ENCODE measurements at regions not wholly inside any gene's neighbourhood (a gene's known extent, or its start where the extent isn't known, plus 50 kb on each side); places are given as distances from the start of the nearest gene placed in this dataset.
"Not testable (repeated sequence)": the region's sequence is repeated elsewhere in the genome, so short reads cannot be mapped to it uniquely, and the experiment has no call there.

GRCh38 chr17:30712859-30713258 is 111.6 kb downstream of the CRLF3 start:
- not testable (repeated sequence) for DNase-seq

DNA sequence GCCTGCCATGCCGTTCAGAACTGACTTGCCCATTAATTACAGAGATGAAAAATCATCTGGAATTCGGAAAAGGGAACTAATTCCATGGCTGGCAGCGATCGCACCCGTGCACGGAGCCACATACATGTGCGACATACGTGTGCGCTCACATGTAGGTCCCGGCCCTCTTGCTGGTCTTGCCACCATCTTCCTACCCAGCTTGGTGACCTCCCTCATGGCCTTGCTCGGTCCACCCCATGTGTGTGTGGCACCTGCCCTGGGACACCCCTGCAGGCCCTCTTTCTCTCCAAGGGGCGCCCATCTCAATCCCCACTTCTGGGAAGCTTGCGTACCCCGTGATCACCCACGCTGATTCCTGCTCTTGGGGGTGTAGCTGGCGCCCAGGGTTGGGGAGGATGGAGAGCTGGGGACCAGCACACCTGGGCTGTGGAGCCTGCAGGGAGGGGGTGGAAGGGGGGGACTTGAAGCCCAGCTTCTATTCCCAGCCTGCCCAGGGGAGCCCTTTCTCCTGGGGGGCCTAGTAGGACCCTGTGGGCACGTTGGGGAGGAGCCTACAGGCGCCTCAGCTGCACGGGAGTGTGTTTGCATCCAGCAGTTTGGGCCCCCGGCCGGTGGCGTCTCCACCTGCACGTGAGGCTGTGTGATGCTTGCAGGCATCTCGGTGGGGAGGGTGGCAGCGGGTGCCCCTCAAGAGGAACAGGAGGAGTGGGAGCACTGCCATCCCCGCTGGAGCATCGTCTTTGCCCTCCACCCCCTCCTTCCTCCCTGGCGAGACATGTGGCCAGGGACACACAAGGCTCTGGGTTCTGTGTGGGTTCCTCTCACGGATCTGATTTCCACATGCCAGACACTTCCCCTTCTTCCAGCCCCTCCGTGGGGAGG is 112.6 kb downstream of the CRLF3 start:
- DNase-seq = not testable (repeated sequence)

DNA sequence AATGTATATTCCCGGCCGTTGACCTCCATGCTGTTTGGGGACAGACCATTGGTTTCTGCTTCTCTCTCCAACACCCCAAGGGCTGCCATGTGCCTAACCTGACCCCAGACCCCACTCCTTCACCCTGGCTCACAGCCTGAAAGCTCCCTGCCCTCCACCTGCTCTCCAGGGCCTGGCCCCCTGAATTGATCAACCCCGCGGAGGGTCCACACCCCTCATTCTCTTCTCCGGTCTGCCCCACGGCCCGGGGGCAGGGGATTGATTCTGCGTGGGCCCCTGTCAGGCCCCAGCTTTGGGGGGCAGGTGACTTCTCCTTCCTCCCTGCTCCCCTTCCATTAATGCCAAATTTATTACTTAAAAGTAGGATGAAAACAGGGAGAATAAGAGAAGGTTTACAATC is 113.3 kb downstream of the CRLF3 start:
- DNase-seq = not testable (repeated sequence)

GRCh38 chr17:30710276-30711088 is 114.0 kb downstream of the CRLF3 start:
- not testable (repeated sequence) for DNase-seq

DNA sequence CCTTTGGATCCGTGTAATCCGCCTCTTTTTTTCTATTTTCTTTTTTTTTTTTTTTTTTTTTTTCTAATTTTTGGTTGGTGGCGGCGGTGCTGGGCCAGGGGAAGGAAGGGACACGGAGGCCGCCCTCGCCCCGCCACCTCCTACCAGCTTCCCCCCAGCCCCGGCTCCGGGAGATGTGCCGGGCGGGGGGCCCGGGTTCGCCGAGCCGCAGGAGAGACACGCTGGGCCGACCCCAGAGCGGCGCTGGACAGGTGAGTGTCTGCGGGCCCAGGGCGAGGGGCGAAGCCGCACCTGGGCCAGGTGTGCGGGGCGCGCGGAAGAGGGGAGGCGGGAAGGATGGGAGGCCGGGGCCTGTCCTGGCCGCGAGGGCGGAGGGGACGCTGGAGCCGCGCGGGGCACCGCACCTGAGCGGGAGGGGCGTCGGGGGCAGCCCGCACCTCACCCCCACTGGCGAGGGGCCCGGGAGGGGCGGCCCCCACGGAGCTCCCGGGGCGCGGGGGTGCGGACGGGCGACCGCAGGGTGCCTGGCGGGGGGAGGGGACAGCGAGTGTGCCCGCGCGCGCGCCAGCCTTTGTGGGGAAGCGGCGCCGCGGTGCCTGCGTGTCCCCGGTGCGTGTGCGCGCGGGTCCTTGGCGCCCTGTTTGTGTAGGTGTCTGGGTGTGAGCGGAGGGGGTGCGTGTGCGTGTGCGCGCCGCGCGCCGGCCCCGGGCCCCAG is 114.8 kb downstream of the CRLF3 start:
- DNase-seq = not testable (repeated sequence)

GRCh38 chr17:30709096-30709495 is 115.4 kb downstream of the CRLF3 start:
- DNase-seq = not testable (repeated sequence)

DNA sequence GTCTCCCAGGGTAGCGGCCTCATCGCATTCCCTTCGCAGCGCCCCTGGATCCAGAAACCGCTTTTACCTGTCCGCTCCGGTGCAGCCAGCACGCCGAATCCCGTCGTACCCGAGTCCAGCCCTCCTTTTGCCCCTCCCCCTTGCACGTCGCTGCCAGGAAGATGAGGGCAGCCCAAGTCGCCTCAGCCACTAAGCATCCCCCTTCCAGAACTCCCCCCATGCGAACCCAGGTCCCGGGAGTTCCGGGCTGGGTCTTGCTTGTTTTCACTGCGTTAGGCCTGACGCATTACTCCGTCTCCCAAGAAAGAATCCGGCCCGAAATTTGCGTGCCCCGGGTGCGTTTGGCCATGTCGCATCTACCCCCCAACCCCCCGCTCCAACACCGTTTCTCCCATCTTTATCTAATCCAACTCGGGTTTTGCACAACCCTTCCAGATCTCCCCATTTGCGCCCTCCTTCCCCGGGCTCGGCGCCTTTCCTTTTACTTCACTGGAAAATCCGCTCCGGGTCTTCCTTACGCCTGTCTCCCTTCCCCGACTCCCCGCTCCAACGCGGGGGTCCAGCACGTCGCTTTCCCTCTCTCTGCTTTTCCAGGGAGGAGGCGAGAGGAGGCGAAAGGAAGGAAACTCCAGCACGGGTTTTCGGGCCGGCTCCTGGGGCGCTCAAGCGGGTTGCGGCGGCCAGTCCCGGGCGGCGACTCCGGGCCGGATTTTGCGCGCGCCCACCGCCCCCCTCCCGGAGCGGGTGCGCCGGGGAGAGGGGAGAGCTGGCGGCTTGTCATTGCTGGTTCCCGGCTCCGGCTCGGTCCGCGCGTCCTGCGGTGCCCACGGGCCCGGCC is 116.0 kb downstream of the CRLF3 start:
- DNase-seq = peak; percentile 16

DNA sequence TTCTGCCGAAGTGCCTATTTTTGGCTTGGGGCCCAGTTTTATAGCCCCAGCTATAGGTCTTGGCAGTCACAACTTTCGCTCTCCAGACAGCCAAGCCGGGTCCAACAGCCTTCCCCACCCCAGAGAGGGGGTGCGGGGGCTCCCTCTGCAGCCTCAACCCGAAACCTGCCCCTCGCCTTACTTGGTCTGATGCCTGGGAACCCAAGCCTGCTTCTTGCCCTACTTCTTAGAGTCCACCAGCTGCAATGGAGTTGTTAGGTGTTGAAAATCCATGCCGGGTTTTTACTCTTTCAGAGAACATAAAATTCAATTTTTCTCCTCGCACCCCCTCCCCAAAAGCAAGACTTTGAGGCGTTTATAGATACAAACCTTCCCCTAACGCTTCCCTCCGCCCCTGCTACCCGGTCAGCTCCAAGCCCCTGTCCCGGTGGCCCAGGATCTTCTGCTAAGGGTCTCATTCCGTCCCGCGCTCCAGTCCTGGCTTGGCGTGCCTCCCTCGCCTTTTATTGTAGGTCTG is 116.7 kb downstream of the CRLF3 start:
- not testable (repeated sequence) for DNase-seq

GRCh38 chr17:30706461-30707335 is 117.8 kb downstream of the CRLF3 start:
- not testable (repeated sequence) for DNase-seq

GRCh38 chr17:30706004-30706403 is 118.5 kb downstream of the CRLF3 start:
- DNase-seq = not testable (repeated sequence)

- no peak for DNase-seq
Observed at GRCh38 chr17:30701498-30701989, 122.9 kb downstream of the CRLF3 start.

DNA sequence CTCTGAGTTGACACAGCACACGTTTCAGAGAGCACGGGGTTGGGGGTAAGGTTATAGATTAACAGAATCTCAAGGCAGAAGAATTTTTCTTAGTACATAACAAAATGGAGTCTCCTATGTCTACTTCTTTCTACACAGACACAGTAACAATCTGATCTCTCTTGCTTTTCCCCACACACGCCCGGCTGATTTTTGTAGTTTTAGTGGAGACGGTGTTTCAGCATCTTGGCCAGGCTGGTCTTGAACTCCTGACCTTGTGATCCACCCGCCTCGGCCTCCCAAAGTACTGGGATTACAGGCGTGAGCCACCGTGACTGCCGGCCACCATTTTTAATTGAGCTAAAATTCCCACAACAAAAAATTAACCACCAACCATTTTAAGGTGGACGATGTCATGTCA is 123.7 kb downstream of the CRLF3 start:
- not testable (repeated sequence) for DNase-seq

DNA sequence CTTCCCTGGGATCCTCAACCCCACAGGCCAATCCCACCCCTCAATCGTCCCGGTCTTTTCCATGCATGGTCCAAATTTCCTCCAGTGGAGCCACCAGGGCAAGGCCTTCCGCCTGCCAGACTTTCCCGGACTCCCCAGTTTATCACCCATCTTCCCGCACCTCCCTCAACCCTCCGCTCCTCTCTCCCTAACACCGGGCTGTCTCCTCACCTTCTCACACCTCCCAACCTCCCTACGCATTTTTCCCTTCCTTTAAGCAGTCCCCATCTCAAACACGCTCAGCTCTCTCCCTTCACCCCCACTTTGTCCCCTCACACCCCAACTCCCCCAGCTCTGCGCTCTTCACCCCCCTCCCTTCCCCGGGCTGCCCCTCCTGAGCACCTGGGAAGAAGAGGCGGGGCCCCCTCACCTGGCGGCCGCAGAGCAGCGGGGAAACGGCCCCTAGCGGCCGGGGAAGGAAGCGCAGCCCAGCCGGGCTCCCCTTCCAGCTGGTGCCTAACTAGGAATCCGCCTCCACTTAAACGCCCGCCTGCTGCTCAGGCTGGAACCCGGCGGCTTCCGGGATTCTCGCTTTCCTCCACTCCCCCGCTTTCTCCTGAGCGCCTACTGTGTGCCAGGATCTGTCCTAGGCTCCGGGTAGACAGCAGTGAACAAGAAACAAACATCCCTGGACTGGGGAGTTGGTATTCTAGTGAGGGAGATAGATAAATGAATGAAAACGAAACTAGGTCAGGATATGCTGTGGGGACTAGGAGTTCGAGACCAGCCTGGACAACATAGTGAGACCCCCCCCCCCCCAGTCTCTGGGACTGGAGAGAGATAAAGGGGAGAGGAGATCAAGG is 126.7 kb downstream of the CRLF3 start:
- DNase-seq = peak; percentile 15

DNA sequence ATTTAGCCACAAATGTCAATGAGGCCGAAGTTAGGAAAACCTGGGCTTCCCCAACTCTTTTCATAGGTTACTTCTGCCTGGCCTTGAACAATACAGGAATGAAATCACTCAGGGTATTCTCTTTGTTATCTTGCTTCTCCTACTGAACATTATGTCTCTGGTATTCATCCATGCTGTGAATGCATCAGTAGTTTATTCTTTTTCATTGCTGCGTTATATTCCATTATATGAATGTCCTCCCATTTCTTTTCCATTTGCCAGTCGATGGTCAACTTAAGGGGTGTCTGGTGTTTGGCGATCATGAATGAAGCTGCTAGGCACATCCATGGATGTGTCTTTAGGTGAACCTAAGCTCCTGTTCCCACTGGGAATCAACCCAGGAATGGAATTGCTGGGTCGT is 128.3 kb downstream of the CRLF3 start:
- DNase-seq = no peak

GRCh38 chr17:30695265-30695811 is 129.2 kb downstream of the CRLF3 start:
- not testable (repeated sequence) for DNase-seq

- DNase-seq = not testable (repeated sequence)
Observed at GRCh38 chr17:30693772-30694171, 130.7 kb downstream of the CRLF3 start.

- not testable (repeated sequence) for DNase-seq
Observed at GRCh38 chr17:30689266-30690000, 135.1 kb downstream of the CRLF3 start.

Data from cortex of kidney (tissue), 1 donor.